OCI-LY3 (cell line): ENCODE measurements at regions not wholly inside any gene's neighbourhood (a gene's known extent, or its start where the extent isn't known, plus 50 kb on each side); places are given as distances from the start of the nearest gene placed in this dataset.

Experiments
- EZH2phosphoT487 ChIP-seq: fragments of 200-600 bp; shearing (Covaris generic); IDR thresholded peaks from 2 replicates; pipeline ENCODE4 v1.6.1; 2018; ENCODE audit warnings: antibody characterized with exemption, mixed run types, low read depth
- TF ChIP-seq, protein P1 (sequence below): fragments of 200-600, 300-600 bp; sonication (generic); IDR thresholded peaks from 2 replicates; pipeline ENCODE4 v1.5.1; 2014; ENCODE audit warnings: antibody characterized with exemption, low read length, low read depth

- TF ChIP-seq, protein P1, sequence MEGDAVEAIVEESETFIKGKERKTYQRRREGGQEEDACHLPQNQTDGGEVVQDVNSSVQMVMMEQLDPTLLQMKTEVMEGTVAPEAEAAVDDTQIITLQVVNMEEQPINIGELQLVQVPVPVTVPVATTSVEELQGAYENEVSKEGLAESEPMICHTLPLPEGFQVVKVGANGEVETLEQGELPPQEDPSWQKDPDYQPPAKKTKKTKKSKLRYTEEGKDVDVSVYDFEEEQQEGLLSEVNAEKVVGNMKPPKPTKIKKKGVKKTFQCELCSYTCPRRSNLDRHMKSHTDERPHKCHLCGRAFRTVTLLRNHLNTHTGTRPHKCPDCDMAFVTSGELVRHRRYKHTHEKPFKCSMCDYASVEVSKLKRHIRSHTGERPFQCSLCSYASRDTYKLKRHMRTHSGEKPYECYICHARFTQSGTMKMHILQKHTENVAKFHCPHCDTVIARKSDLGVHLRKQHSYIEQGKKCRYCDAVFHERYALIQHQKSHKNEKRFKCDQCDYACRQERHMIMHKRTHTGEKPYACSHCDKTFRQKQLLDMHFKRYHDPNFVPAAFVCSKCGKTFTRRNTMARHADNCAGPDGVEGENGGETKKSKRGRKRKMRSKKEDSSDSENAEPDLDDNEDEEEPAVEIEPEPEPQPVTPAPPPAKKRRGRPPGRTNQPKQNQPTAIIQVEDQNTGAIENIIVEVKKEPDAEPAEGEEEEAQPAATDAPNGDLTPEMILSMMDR: no peak
- TF ChIP-seq EZH2phosphoT487: no peak
These were observed 143.9 kb upstream of the FN1 start for GRCh38 chr2:215579809-215580208.
